Activated CD8-positive, alpha-beta memory T cell treated with anti-CD3 and anti-CD28 coated beads for 24 hours (primary cell): ENCODE measurements at regions not wholly inside any gene's neighbourhood (a gene's known extent, or its start where the extent isn't known, plus 50 kb on each side); places are given as distances from the start of the nearest gene placed in this dataset.

Experiments
- DNase-seq: peaks from one replicate; pipeline ENCODE4 v3.0.0-alpha.2; 2020

- DNase-seq: no peak
These were observed 618.1 kb downstream of the ZNF385D start for GRCh38 chr3:21132896-21133295.

GRCh38 chr3:21120826-21121225 is 630.2 kb downstream of the ZNF385D start:
- no peak for DNase-seq

GRCh38 chr3:21117370-21117769 is 633.6 kb downstream of the ZNF385D start:
- DNase-seq: no peak

- DNase-seq: no peak
These were observed 642.0 kb downstream of the ZNF385D start for GRCh38 chr3:21109056-21109455.

- DNase-seq: no peak
These were observed 645.2 kb downstream of the ZNF385D start for GRCh38 chr3:21105784-21106183.

- DNase-seq: no peak
These were observed 650.2 kb downstream of the ZNF385D start for GRCh38 chr3:21100656-21101359.

- no peak for DNase-seq
These were observed 656.3 kb downstream of the ZNF385D start for GRCh38 chr3:21094686-21095085.

GRCh38 chr3:21073561-21073960 is 677.4 kb downstream of the ZNF385D start:
- DNase-seq: no peak

GRCh38 chr3:21067031-21067813 is 683.8 kb downstream of the ZNF385D start:
- no peak for DNase-seq

- DNase-seq: no peak
These were observed 688.1 kb downstream of the ZNF385D start for GRCh38 chr3:21062831-21063294.

GRCh38 chr3:21059404-21059803 is 691.6 kb downstream of the ZNF385D start:
- no peak for DNase-seq

GRCh38 chr3:21056293-21056692 is 694.7 kb downstream of the ZNF385D start:
- no peak for DNase-seq

- DNase-seq: no peak
These were observed 696.0 kb downstream of the ZNF385D start for GRCh38 chr3:21055015-21055414.

GRCh38 chr3:21054064-21054463 is 696.9 kb downstream of the ZNF385D start:
- no peak for DNase-seq

- no peak for DNase-seq
These were observed 701.5 kb downstream of the ZNF385D start for GRCh38 chr3:21049334-21050062.

- DNase-seq: no peak
These were observed 707.9 kb downstream of the ZNF385D start for GRCh38 chr3:21043139-21043538.

GRCh38 chr3:21042184-21042583 is 708.8 kb downstream of the ZNF385D start:
- DNase-seq: no peak

GRCh38 chr3:21041621-21042020 is 709.4 kb downstream of the ZNF385D start:
- no peak for DNase-seq

- no peak for DNase-seq
These were observed 714.1 kb downstream of the ZNF385D start for GRCh38 chr3:21036888-21037287.

- no peak for DNase-seq
These were observed 722.6 kb downstream of the ZNF385D start for GRCh38 chr3:21028412-21028811.

- no peak for DNase-seq
These were observed 726.4 kb downstream of the ZNF385D start for GRCh38 chr3:21024563-21024962.

GRCh38 chr3:21020681-21021080 is 730.3 kb downstream of the ZNF385D start:
- no peak for DNase-seq

- no peak for DNase-seq
These were observed 731.0 kb downstream of the ZNF385D start for GRCh38 chr3:21020043-21020442.
